Heart right ventricle (tissue), 16 donors: ENCODE measurements at regions not wholly inside any gene's neighbourhood (a gene's known extent, or its start where the extent isn't known, plus 50 kb on each side); places are given as distances from the start of the nearest gene placed in this dataset.

Source experiments
- ATAC-seq, 8 donors: fragments of 200-7000 bp; cut with Tn5 transposase; one replicate each; pipeline ENCODE4 v1.9.1; 2020; ENCODE audit warnings: mild to moderate bottlenecking in 8 of 8, moderate library complexity in 8 of 8, moderate number of reproducible peaks in 1 of 8
- DNase-seq, 2 donors: peaks; one replicate each; pipeline ENCODE4 v3.0.0-alpha.2; 2020
- H3K27ac ChIP-seq, 10 donors: fragments of 200-600 bp; sonication (generic) in 2 of 10; one replicate each; pipeline versions ENCODE4 v1.5.0 to v1.8.0; 2020 to 2022; ENCODE audit warnings: mild to moderate bottlenecking in 3 of 10
- H3K27me3 ChIP-seq, 7 donors: fragments of 200-600 bp; one replicate each; pipeline ENCODE4 v1.8.0; 2021 to 2022; ENCODE audit warnings: mild to moderate bottlenecking in 2 of 7
- H3K36me3 ChIP-seq, 9 donors: fragments of 200-600 bp; sonication (generic) in 1 of 9; one replicate each; pipeline versions ENCODE4 v1.5.0 to v1.8.0; 2020 to 2022; ENCODE audit warnings: mild to moderate bottlenecking in 2 of 9
- H3K4me1 ChIP-seq, 9 donors: fragments of 200-600 bp; sonication (generic) in 1 of 9; one replicate each; pipeline versions ENCODE4 v1.5.0 to v1.8.0; 2020 to 2022; ENCODE audit warnings: mild to moderate bottlenecking in 4 of 9
- H3K4me3 ChIP-seq, 10 donors: fragments of 200-600 bp; sonication (generic) in 2 of 10; one replicate each; pipeline versions ENCODE4 v1.5.0 to v1.8.0; 2020 to 2022; ENCODE audit warnings: mild to moderate bottlenecking in 7 of 10, moderate library complexity in 2 of 10
- H3K9me3 ChIP-seq, 11 donors: fragments of 200-600 bp in 10 of 11; sonication (generic) in 2 of 11; one replicate each; pipeline versions ENCODE4 v1.5.0 to v1.8.0; 2013 to 2022; ENCODE audit warnings: mild to moderate bottlenecking in 2 of 11, control low read depth in 1 of 11, moderate library complexity in 1 of 11
- CTCF ChIP-seq, 9 donors: fragments of 200-600 bp; sonication (generic) in 2 of 9; IDR thresholded peaks; one replicate each; pipeline versions ENCODE4 v1.5.0 to v1.8.0; 2021 to 2022; ENCODE audit warnings: antibody characterized with exemption in 9 of 9, mild to moderate bottlenecking in 5 of 9, moderate library complexity in 1 of 9
- WGBS, 2 donors: extraction: QIAGEN DNeasy Blood & Tissue Kit; methylation state at CpG; one replicate each; pipeline ENCODE4 v1.1.7; 2013; ENCODE audit warnings: inconsistent platforms in 1 of 2; 5-methylcytosine and 5-hydroxymethylcytosine counted together
- intact Hi-C, 10 donors: fragments of 100-400 bp; cut with DNase I; formaldehyde crosslinking; loops; one replicate each; pipeline versions ENCODE4 v1.11.1 to v1.14.2; 2022
- donor health status: Arrhythmogenic right ventricular cardiomyopathy.
- donor health status: ischemic (EF 13 %, LVEDD 7.1; RV severe dilation, severe dysfunction).
- donor health status: healthy with polysubstance abuse.
- donor health status: DM: no; HTN: yes; CAD: no.
- donor health status: DM: no; HTN: no; CAD: no.
- donor health status: ischemic (EF 25% LVEDD 6.9; RV normal size, moderate dysfunction).
- donor health status: ischemic (EF 25% LVEDD 5.7; RV mildly dilated, moderate dysfunction).
- donor health status: healthy.
- donor health status: DM: yes; HTN: yes; CAD: no.
- donor health status: Ischemic cardiomyopathy.
- donor health status: ischemic (EF 35%, LVEDD 5.7; RV mildly dilated, moderate dysfunction).
- donor health status: nonischemic (EF 11% LVEDD 7.7; RV severe dilation, severe dysfunction).
- donor health status: DM: yes; HTN: yes; CAD: no.
- donor health status: PGD.
- donor health status: ischemic (EF 29% LVEDD 5.4; RV normal size, mild dysfunction).
- donor health status: nonischemic (EF 23%, LVEDD 6.1; RV moderate dilation, normal function).

- DNase-seq (no peak), ATAC-seq (no peak)
- H3K27me3 ChIP-seq: peaks cover 0 to 32% (median 10%) of the 10 kb centered on the region in 7 donors
- intact Hi-C loops: no loop called here
- no peak overlapping the region for H3K27ac ChIP-seq
- no peak for TF ChIP-seq CTCF (IDR thresholded peaks at IDR 0.05)
- H3K9me3 ChIP-seq: peaks cover 0 to 13% (median 5%) of the 10 kb centered on the region in 11 donors
- no peak overlapping the region for H3K4me3 ChIP-seq
- H3K36me3 ChIP-seq: no peaks in the 10 kb centered on the region
- 85 to 89% methylated on average over 2 of the region's 2 CpGs for WGBS, 2 donors
- peaks cover 0 to 3% (median 0%) of the 10 kb centered on the region in 9 donors for H3K4me1 ChIP-seq
Measured at GRCh38 chr20:47863981-47864380, 78.7 kb upstream of the SULF2 start.

- WGBS, 2 donors: 67 to 69% methylated on average over 3 of the region's 3 CpGs
- Histone ChIP-seq H3K27me3 (peaks cover 0 to 29% (median 10%) of the 10 kb centered on the region in 7 donors), H3K9me3 (peaks cover 0 to 13% (median 5%) of the 10 kb centered on the region in 11 donors), H3K27ac (no peak overlapping the region), H3K4me1 (peaks cover 0 to 8% (median 0%) of the 10 kb centered on the region in 9 donors), H3K36me3 (no peaks in the 10 kb centered on the region), H3K4me3 (no peak overlapping the region)
- intact Hi-C loops: no loop called here
- no peak for ATAC-seq
- DNase-seq: no peak
- TF ChIP-seq CTCF (IDR thresholded peaks at IDR 0.05): no peak
Measured at GRCh38 chr20:47863315-47863965, 78.2 kb upstream of the SULF2 start.

GRCh38 chr20:47862574-47863240 lies 77.4 kb upstream of the SULF2 start:
- H3K36me3 ChIP-seq: no peaks in the 10 kb centered on the region

GRCh38 chr20:47861116-47861515 lies 75.8 kb upstream of the SULF2 start:
- WGBS, 2 donors: 91 to 94% methylated on average over 5 of the region's 5 CpGs
- Histone ChIP-seq H3K4me1 (peaks cover 0 to 25% (median 9%) of the 10 kb centered on the region in 9 donors), H3K4me3 (no peak overlapping the region), H3K9me3 (peaks cover 0 to 13% (median 5%) of the 10 kb centered on the region in 11 donors), H3K36me3 (no peaks in the 10 kb centered on the region), H3K27me3 (peaks cover 0 to 15% (median 3%) of the 10 kb centered on the region in 7 donors), H3K27ac (no peak overlapping the region)
- no peak for TF ChIP-seq CTCF (IDR thresholded peaks at IDR 0.05)
- DNase-seq (no peak), ATAC-seq (no peak)
- intact Hi-C loops: no loop called here

More at GRCh38 chr20:47862574-47863240, 77.4 kb upstream of the SULF2 start:
- Histone ChIP-seq H3K4me3 (no peak overlapping the region), H3K27ac (no peak overlapping the region), H3K27me3 (peaks cover 0 to 21% (median 7%) of the 10 kb centered on the region in 7 donors), H3K4me1 (peaks cover 0 to 15% (median 3%) of the 10 kb centered on the region in 9 donors), H3K9me3 (peaks cover 0 to 13% (median 5%) of the 10 kb centered on the region in 11 donors)
- DNase-seq (no peak), ATAC-seq (no peak)
- WGBS, 2 donors: 53 to 60% methylated on average over 4 of the region's 4 CpGs
- no peak for TF ChIP-seq CTCF (IDR thresholded peaks at IDR 0.05)
- intact Hi-C loops: no loop called here
